GM23248 (cell line): ENCODE measurements at regions not wholly inside any gene's neighbourhood (a gene's known extent, or its start where the extent isn't known, plus 50 kb on each side); places are given as distances from the start of the nearest gene placed in this dataset.

Experiments
- DNase-seq: peaks from one replicate; pipeline ENCODE4 v3.0.0-alpha.2; 2015
- H2AFZ ChIP-seq: fragments of 200-600 bp; sonication (generic); 2 replicates; pipeline ENCODE4 v1.6.1; 2016; ENCODE audit warnings: antibody characterized with exemption
- H3F3A ChIP-seq: fragments of 200-600 bp; sonication (generic); 2 replicates; pipeline ENCODE4 v1.6.1; 2016; ENCODE audit warnings: mild to moderate bottlenecking, antibody characterized with exemption, mixed run types; ENCODE audit not compliant: insufficient read depth
- H3K27ac ChIP-seq: fragments of 200-600 bp; sonication (generic); 2 replicates; pipeline ENCODE4 v1.5.1; 2016; ENCODE audit warnings: mild to moderate bottlenecking
- H3K27me3 ChIP-seq: fragments of 200-600 bp; sonication (generic); replicated peaks from 2 replicates; pipeline ENCODE4 v1.6.1; 2016; ENCODE audit warnings: mild to moderate bottlenecking; ENCODE audit not compliant: insufficient read depth
- H3K36me3 ChIP-seq: fragments of 200-600 bp; sonication (generic); 2 replicates; pipeline ENCODE4 v1.6.1; 2016; ENCODE audit warnings: low read depth, mild to moderate bottlenecking
- H3K4me1 ChIP-seq: fragments of 200-600 bp; sonication (generic); 2 replicates; pipeline ENCODE4 v1.6.1; 2016; ENCODE audit warnings: mild to moderate bottlenecking; ENCODE audit not compliant: insufficient read depth
- H3K4me2 ChIP-seq: fragments of 200-600 bp; sonication (generic); one replicate; pipeline ENCODE4 v1.6.1; 2016; ENCODE audit warnings: mild to moderate bottlenecking; ENCODE audit not compliant: unreplicated experiment
- H3K4me3 ChIP-seq: fragments of 200-600 bp; sonication (generic); 2 replicates; pipeline ENCODE4 v1.5.1; 2016; ENCODE audit warnings: mild to moderate bottlenecking
- H3K79me2 ChIP-seq: fragments of 200-600 bp; sonication (generic); 2 replicates; pipeline ENCODE4 v1.6.1; 2016; ENCODE audit warnings: mild to moderate bottlenecking; ENCODE audit not compliant: insufficient read depth
- H3K9ac ChIP-seq: fragments of 200-600 bp; sonication (generic); 2 replicates; pipeline ENCODE4 v1.6.1; 2016; ENCODE audit warnings: mild to moderate bottlenecking
- H3K9me2 ChIP-seq: fragments of 200-600 bp; sonication (generic); 2 replicates; pipeline ENCODE4 v1.6.1; 2016; ENCODE audit warnings: mixed run types, mild to moderate bottlenecking, moderate library complexity; ENCODE audit not compliant: insufficient read depth
- H3K9me3 ChIP-seq: fragments of 200-600 bp; sonication (generic); one replicate; pipeline ENCODE4 v1.6.1; 2017; ENCODE audit warnings: low read depth
- H4K20me1 ChIP-seq: fragments of 200-600 bp; sonication (generic); 2 replicates; pipeline ENCODE4 v1.6.0; 2016; ENCODE audit not compliant: insufficient read depth
- EZH2 ChIP-seq: fragments of 200-600 bp; sonication (generic); IDR thresholded peaks from 2 replicates; pipeline ENCODE4 v1.6.1; 2018; ENCODE audit warnings: antibody characterized with exemption, mild to moderate bottlenecking; ENCODE audit not compliant: insufficient read depth, poor library complexity, severe bottlenecking
- EZH2phosphoT487 ChIP-seq: fragments of 200-600 bp; sonication (generic); IDR thresholded peaks from 2 replicates; pipeline ENCODE4 v1.6.1; 2018; ENCODE audit warnings: antibody characterized with exemption, moderate library complexity, mild to moderate bottlenecking, low read depth; ENCODE audit not compliant: insufficient read depth
- WGBS, 2 experiments: methylation state at CpG; one replicate each; pipeline ENCODE4 v1.1.6; 2015 to 2017; ENCODE audit warnings: low lambda C conversion rate in 2 of 2, low coverage in 1 of 2; ENCODE audit errors: missing lambda C conversion rate in 2 of 2; 5-methylcytosine and 5-hydroxymethylcytosine counted together
- in situ Hi-C: fragments of 300-500 bp; cut with MboI; formaldehyde crosslinking; loops from 2 replicates; pipeline ENCODE4 v1.15.0; 2020

- H3K36me3 ChIP-seq = no peaks in the 10 kb centered on the region
- no peak overlapping the region for H3K4me3 ChIP-seq
- H2AFZ ChIP-seq = no peak overlapping the region
- H3K9me2 ChIP-seq = no peaks in the 10 kb centered on the region
- no peaks in the 10 kb centered on the region for H3K79me2 ChIP-seq
- H3K27me3 ChIP-seq = no peaks in the 10 kb centered on the region
- H4K20me1 ChIP-seq = no peaks in the 10 kb centered on the region
- H3K27ac ChIP-seq = no peak overlapping the region
- H3F3A ChIP-seq = no peaks in the 10 kb centered on the region
- 50 to 55% methylated on average over 17 of the region's 17 CpGs for WGBS, 2 experiments
- H3K4me1 ChIP-seq = no peaks in the 10 kb centered on the region
- H3K9me3 ChIP-seq = no peaks in the 10 kb centered on the region
- DNase-seq = no peak
- TF ChIP-seq EZH2phosphoT487 = no peak
- no peak for TF ChIP-seq EZH2
- H3K9ac ChIP-seq = no peak overlapping the region
- in situ Hi-C loops = no loop called here
- no peak overlapping the region for H3K4me2 ChIP-seq
These were observed 401.4 kb upstream of the MYT1L start for GRCh38 chr2:2732331-2733119.

GRCh38 chr2:2731816-2732284 lies 400.8 kb upstream of the MYT1L start:
- no peak overlapping the region for H3K27ac ChIP-seq
- no peaks in the 10 kb centered on the region for H3K36me3 ChIP-seq
- no peak overlapping the region for H3K4me3 ChIP-seq
- no peaks in the 10 kb centered on the region for H4K20me1 ChIP-seq
- no peaks in the 10 kb centered on the region for H3K27me3 ChIP-seq
- H3K79me2 ChIP-seq = no peaks in the 10 kb centered on the region
- no peaks in the 10 kb centered on the region for H3K9me2 ChIP-seq
- no peaks in the 10 kb centered on the region for H3K4me1 ChIP-seq
- in situ Hi-C loops = no loop called here
- DNase-seq = no peak
- H3K9me3 ChIP-seq = no peaks in the 10 kb centered on the region
- no peak overlapping the region for H3K4me2 ChIP-seq
- TF ChIP-seq EZH2 = no peak
- no peak for TF ChIP-seq EZH2phosphoT487
- no peak overlapping the region for H3K9ac ChIP-seq
- no peaks in the 10 kb centered on the region for H3F3A ChIP-seq
- no peak overlapping the region for H2AFZ ChIP-seq
- WGBS, 2 experiments = 66 to 74% methylated on average over 19 of the region's 19 CpGs

GRCh38 chr2:2731101-2731815 lies 400.2 kb upstream of the MYT1L start:
- Histone ChIP-seq H3K27me3 (no peaks in the 10 kb centered on the region), H4K20me1 (no peaks in the 10 kb centered on the region), H3K4me3 (no peak overlapping the region), H3K27ac (no peak overlapping the region), H3K9me2 (no peaks in the 10 kb centered on the region), H3K36me3 (no peaks in the 10 kb centered on the region), H2AFZ (no peak overlapping the region), H3K4me1 (no peaks in the 10 kb centered on the region), H3K9me3 (no peaks in the 10 kb centered on the region), H3K9ac (no peak overlapping the region), H3K4me2 (no peak overlapping the region), H3K79me2 (no peaks in the 10 kb centered on the region), H3F3A (no peaks in the 10 kb centered on the region)
- in situ Hi-C loops = no loop called here
- 57 to 59% methylated on average over 21 of the region's 21 CpGs for WGBS, 2 experiments
- no peak for TF ChIP-seq EZH2
- no peak for TF ChIP-seq EZH2phosphoT487
- DNase-seq = no peak

GRCh38 chr2:2730301-2730833 lies 399.3 kb upstream of the MYT1L start:
- Histone ChIP-seq H3K9me3 (no peaks in the 10 kb centered on the region), H3K36me3 (no peaks in the 10 kb centered on the region), H2AFZ (no peak overlapping the region), H3K4me1 (no peaks in the 10 kb centered on the region), H3K79me2 (no peaks in the 10 kb centered on the region), H3K4me3 (no peak overlapping the region), H4K20me1 (no peaks in the 10 kb centered on the region), H3K27ac (no peak overlapping the region), H3K4me2 (no peak overlapping the region), H3K9me2 (no peaks in the 10 kb centered on the region), H3K9ac (no peak overlapping the region), H3F3A (no peaks in the 10 kb centered on the region), H3K27me3 (no peaks in the 10 kb centered on the region)
- 46 to 58% methylated on average over 16 to 18 of the region's 18 CpGs for WGBS, 2 experiments
- TF ChIP-seq EZH2phosphoT487 (no peak), EZH2 (no peak)
- DNase-seq = no peak
- in situ Hi-C loops = no loop called here
